ENCODE measurements at regions not wholly inside any gene's neighbourhood (a gene's known extent, or its start where the extent isn't known, plus 50 kb on each side); places are given as distances from the start of the nearest gene placed in this dataset.

DNA sequence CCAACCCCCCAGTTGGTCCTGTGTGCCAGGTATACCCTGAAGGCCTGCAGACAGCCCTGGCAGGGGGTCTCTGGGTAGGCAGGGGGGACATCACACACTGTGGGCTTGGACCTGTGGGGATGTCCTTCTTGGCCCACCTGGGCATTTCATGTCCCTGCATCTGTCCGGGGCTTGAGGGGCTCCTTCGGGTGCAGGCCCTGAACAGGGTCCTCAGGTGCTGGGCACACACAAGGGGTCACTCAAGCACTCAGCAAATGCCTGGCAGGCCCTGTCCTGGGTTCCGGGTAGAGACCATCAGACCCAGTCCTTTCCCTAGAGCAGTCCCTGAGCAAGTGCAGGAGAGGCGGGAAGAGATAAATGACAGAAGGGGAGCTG is 70.5 kb upstream of the WNT11 start:
- Mint-ChIP-seq H3K9me3 (peaks cover 13% of the 10 kb centered on the region), H3K27ac (no peak overlapping the region), H3K27me3 (ENCODE audit: insufficient read depth) (peaks cover 40% of the 10 kb centered on the region), H3K4me1 (peaks cover 17% of the 10 kb centered on the region), H3K4me3 (no peak overlapping the region), H3K36me3 (ENCODE audit: low read depth) (no peaks in the 10 kb centered on the region)
- Histone ChIP-seq H3K27ac (ENCODE audit: low read depth, low read length) (no peak overlapping the region), H3K36me3 (ENCODE audit: control insufficient read depth, insufficient read depth, low read length) (no peaks in the 10 kb centered on the region), H3K9me3 (ENCODE audit: control insufficient read depth, low read length) (no peaks in the 10 kb centered on the region), H3K4me1 (ENCODE audit: control insufficient read depth, insufficient read depth, low read length) (peaks cover 9% of the 10 kb centered on the region), H3K27me3 (ENCODE audit: control insufficient read depth, insufficient read depth, low read length, poor library complexity, severe bottlenecking) (no peaks in the 10 kb centered on the region), H3K9ac (ENCODE audit: extremely low read depth, low read length, poor library complexity, severe bottlenecking) (no peak overlapping the region), H3K4me3 (ENCODE audit: low read length) (no peak overlapping the region)
- 93 to 94% methylated on average over 2 to 4 of the region's 4 CpGs for WGBS, 2 experiments (ENCODE audit: insufficient coverage in 1 of 2, insufficient read length in 1 of 2)
- TF ChIP-seq, protein P1, sequence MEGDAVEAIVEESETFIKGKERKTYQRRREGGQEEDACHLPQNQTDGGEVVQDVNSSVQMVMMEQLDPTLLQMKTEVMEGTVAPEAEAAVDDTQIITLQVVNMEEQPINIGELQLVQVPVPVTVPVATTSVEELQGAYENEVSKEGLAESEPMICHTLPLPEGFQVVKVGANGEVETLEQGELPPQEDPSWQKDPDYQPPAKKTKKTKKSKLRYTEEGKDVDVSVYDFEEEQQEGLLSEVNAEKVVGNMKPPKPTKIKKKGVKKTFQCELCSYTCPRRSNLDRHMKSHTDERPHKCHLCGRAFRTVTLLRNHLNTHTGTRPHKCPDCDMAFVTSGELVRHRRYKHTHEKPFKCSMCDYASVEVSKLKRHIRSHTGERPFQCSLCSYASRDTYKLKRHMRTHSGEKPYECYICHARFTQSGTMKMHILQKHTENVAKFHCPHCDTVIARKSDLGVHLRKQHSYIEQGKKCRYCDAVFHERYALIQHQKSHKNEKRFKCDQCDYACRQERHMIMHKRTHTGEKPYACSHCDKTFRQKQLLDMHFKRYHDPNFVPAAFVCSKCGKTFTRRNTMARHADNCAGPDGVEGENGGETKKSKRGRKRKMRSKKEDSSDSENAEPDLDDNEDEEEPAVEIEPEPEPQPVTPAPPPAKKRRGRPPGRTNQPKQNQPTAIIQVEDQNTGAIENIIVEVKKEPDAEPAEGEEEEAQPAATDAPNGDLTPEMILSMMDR (conservative IDR thresholded peaks at IDR 0.05): no peak
- no peak for DNase-seq

DNA sequence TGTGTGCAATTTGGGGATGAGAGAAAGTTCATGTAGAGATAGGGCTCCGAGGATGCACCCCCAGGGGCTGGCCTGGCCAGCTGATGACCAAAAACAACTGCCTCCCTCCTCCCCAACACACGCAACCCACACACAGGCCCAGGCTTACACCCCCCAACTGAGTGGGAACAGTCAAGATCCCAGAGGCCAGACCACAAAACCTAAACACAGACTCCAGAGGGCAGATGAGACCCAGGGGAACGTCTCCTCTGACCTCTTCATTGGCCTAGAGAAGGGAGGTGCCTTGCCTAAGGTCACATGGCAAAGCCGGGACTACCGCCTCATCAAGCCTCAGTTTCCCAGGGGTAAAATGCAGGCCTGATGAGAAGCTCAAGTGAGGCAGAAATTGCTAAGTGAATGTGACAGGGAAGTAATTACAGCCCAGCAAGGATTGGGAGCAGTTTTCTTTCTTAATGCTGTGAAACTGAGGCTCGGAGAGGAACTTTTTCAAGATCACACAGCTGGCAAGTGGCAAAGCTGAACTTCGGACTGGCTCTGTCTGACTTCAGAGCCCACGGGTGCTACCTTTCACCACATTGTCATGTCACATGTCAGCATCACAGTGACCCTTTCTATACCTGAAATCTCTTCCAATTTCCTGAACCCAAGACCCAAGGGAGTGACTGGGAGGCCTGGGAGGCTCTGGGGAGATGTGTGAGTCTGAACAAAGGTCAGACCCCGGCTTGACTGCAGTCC is 69.9 kb upstream of the WNT11 start:
- no peak for DNase-seq
- peaks cover 13% of the 10 kb centered on the region for H3K9me3 Mint-ChIP-seq
- Histone ChIP-seq H3K36me3 (ENCODE audit: control insufficient read depth, insufficient read depth, low read length) (no peaks in the 10 kb centered on the region), H3K4me3 (ENCODE audit: low read length) (no peak overlapping the region), H3K27ac (ENCODE audit: low read depth, low read length) (no peak overlapping the region), H3K9me3 (ENCODE audit: control insufficient read depth, low read length) (no peaks in the 10 kb centered on the region), H3K9ac (ENCODE audit: extremely low read depth, low read length, poor library complexity, severe bottlenecking) (no peak overlapping the region), H3K4me1 (ENCODE audit: control insufficient read depth, insufficient read depth, low read length) (peaks cover 9% of the 10 kb centered on the region), H3K27me3 (ENCODE audit: control insufficient read depth, insufficient read depth, low read length, poor library complexity, severe bottlenecking) (no peaks in the 10 kb centered on the region)
- no peak overlapping the region for H3K4me3 Mint-ChIP-seq
- peaks cover 40% of the 10 kb centered on the region for H3K27me3 Mint-ChIP-seq (ENCODE audit: insufficient read depth)
- H3K36me3 Mint-ChIP-seq (ENCODE audit: low read depth): no peaks in the 10 kb centered on the region
- 90 to 91% methylated on average over 5 to 8 of the region's 9 CpGs for WGBS, 2 experiments (ENCODE audit: insufficient coverage in 1 of 2, insufficient read length in 1 of 2)
- peaks cover 17% of the 10 kb centered on the region for H3K4me1 Mint-ChIP-seq
- no peak overlapping the region for H3K27ac Mint-ChIP-seq
- TF ChIP-seq, protein P1 (conservative IDR thresholded peaks at IDR 0.05): no peak

GRCh38 chr11:76275446-76275845 is 69.1 kb upstream of the WNT11 start:
- peaks cover 14% of the 10 kb centered on the region for H3K4me1 Mint-ChIP-seq
- Histone ChIP-seq H3K9me3 (ENCODE audit: control insufficient read depth, low read length) (no peaks in the 10 kb centered on the region), H3K4me1 (ENCODE audit: control insufficient read depth, insufficient read depth, low read length) (peaks cover 8% of the 10 kb centered on the region), H3K27me3 (ENCODE audit: control insufficient read depth, insufficient read depth, low read length, poor library complexity, severe bottlenecking) (no peaks in the 10 kb centered on the region), H3K9ac (ENCODE audit: extremely low read depth, low read length, poor library complexity, severe bottlenecking) (no peak overlapping the region), H3K27ac (ENCODE audit: low read depth, low read length) (no peak overlapping the region), H3K36me3 (ENCODE audit: control insufficient read depth, insufficient read depth, low read length) (no peaks in the 10 kb centered on the region), H3K4me3 (ENCODE audit: low read length) (no peak overlapping the region)
- H3K4me3 Mint-ChIP-seq: no peak overlapping the region
- 94 to 95% methylated on average over 5 to 7 of the region's 7 CpGs for WGBS, 2 experiments (ENCODE audit: insufficient coverage in 1 of 2, insufficient read length in 1 of 2)
- TF ChIP-seq, protein P1 (conservative IDR thresholded peaks at IDR 0.05): no peak
- peaks cover 13% of the 10 kb centered on the region for H3K9me3 Mint-ChIP-seq
- DNase-seq: no peak
- no peaks in the 10 kb centered on the region for H3K36me3 Mint-ChIP-seq (ENCODE audit: low read depth)
- peaks cover 39% of the 10 kb centered on the region for H3K27me3 Mint-ChIP-seq (ENCODE audit: insufficient read depth)
- H3K27ac Mint-ChIP-seq: no peak overlapping the region

Measured in endodermal cell (in vitro differentiated cells).